NCI-H1092 (cell line): ENCODE measurements at regions not wholly inside any gene's neighbourhood (a gene's known extent, or its start where the extent isn't known, plus 50 kb on each side); places are given as distances from the start of the nearest gene placed in this dataset.

Source experiments
- DNase-seq: peaks from one replicate; lab custom pipeline; 2025; lab: John Stamatoyannopoulos, UW

GRCh38 chr12:118608770-118609344 is 232.5 kb downstream of the SUDS3 start:
- no peak for DNase-seq

- no peak for DNase-seq
Observed at GRCh38 chr12:118611295-118611694, 234.9 kb downstream of the SUDS3 start.

GRCh38 chr12:118611770-118612169 is 235.4 kb downstream of the SUDS3 start:
- no peak for DNase-seq

- DNase-seq, result no peak
Observed at GRCh38 chr12:118617611-118618450, 241.5 kb downstream of the SUDS3 start.

GRCh38 chr12:118618695-118619094 is 242.3 kb downstream of the SUDS3 start:
- no peak for DNase-seq

- DNase-seq, result no peak
Observed at GRCh38 chr12:118625050-118625675, 248.8 kb downstream of the SUDS3 start.

GRCh38 chr12:118633071-118633470 is 256.7 kb downstream of the SUDS3 start:
- no peak for DNase-seq

- DNase-seq, result no peak
Observed at GRCh38 chr12:118635276-118635675, 258.9 kb downstream of the SUDS3 start.

- DNase-seq, result no peak
Observed at GRCh38 chr12:118637767-118638370, 261.5 kb downstream of the SUDS3 start.

GRCh38 chr12:118641249-118641648 is 264.9 kb downstream of the SUDS3 start:
- DNase-seq, result no peak

GRCh38 chr12:118645219-118645618 is 268.9 kb downstream of the SUDS3 start:
- no peak for DNase-seq

- DNase-seq, result no peak
Observed at GRCh38 chr12:118649765-118650585, 273.6 kb downstream of the SUDS3 start.

GRCh38 chr12:118650586-118650960 is 274.2 kb downstream of the SUDS3 start:
- DNase-seq, result no peak

GRCh38 chr12:118651487-118651886 is 275.1 kb downstream of the SUDS3 start:
- DNase-seq, result no peak

- DNase-seq, result no peak
Observed at GRCh38 chr12:118655588-118655987, 279.2 kb downstream of the SUDS3 start.

- DNase-seq, result no peak
Observed at GRCh38 chr12:118680356-118680963, 300.9 kb upstream of the SRRM4 start.

GRCh38 chr12:118682656-118683055 is 298.7 kb upstream of the SRRM4 start:
- no peak for DNase-seq

GRCh38 chr12:118685983-118686607 is 295.2 kb upstream of the SRRM4 start:
- no peak for DNase-seq

GRCh38 chr12:118689793-118690192 is 291.5 kb upstream of the SRRM4 start:
- no peak for DNase-seq

- no peak for DNase-seq
Observed at GRCh38 chr12:118690506-118690905, 290.8 kb upstream of the SRRM4 start.
